HG03558 (cell line): ENCODE measurements at regions not wholly inside any gene's neighbourhood (a gene's known extent, or its start where the extent isn't known, plus 50 kb on each side); places are given as distances from the start of the nearest gene placed in this dataset.

Experiments used
- ATAC-seq: cut with Tn5 transposase; IDR thresholded peaks from one replicate; pipeline ENCODE4 v1.9.1; 2021; ENCODE audit warnings: moderate number of reproducible peaks; ENCODE audit not compliant: unreplicated experiment; ENCODE audit errors: extremely low read depth

- ATAC-seq: no peak
Measured at GRCh38 chr6:170106906-170107525, 183.9 kb downstream of the DLL1 start.

GRCh38 chr6:170102582-170103481, 188.0 kb downstream of the DLL1 start:
- no peak for ATAC-seq

- no peak for ATAC-seq
Measured at GRCh38 chr6:170102038-170102437, 188.8 kb downstream of the DLL1 start.

GRCh38 chr6:170101281-170102035, 189.4 kb downstream of the DLL1 start:
- ATAC-seq: no peak

DNA sequence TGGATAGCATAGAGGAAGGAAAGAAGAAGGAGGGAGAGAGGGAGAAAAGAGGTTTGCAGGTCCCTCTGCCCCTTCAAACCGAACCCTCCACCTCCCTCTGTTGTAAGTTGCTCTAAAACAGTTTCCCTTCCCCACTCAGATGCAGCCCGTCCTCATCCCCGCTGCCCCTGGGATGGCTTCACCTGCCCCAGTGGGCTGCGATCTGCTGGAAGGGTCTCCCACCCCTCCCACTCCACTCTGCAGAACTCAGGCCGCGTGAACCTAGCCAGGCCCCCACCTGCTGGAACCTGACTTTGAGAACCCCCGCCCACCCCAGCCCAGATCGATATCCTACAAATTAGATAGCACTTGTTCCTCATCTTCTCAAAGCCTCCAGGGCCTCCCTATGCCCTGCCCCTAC, 190.8 kb downstream of the DLL1 start:
- ATAC-seq: no peak

DNA sequence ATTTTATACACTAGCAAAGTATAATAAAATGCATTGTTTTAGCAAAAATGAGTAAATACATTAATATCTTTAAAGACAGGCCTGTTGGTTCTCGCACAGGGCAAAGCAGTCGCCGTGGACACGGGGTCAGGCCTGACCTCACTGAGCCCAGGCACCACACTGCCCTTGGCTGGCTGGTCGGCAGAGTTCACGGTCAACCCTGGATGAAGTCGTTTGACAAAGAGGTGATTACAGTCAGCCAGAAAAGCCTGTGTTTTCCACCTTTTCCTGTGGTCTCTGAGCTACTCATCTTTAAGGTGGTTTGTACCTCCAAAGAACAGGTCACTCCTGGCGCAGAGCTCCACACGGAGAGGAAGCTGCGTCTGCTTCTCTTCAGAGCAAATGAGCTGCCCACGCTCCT, 191.5 kb downstream of the DLL1 start:
- ATAC-seq: no peak

DNA sequence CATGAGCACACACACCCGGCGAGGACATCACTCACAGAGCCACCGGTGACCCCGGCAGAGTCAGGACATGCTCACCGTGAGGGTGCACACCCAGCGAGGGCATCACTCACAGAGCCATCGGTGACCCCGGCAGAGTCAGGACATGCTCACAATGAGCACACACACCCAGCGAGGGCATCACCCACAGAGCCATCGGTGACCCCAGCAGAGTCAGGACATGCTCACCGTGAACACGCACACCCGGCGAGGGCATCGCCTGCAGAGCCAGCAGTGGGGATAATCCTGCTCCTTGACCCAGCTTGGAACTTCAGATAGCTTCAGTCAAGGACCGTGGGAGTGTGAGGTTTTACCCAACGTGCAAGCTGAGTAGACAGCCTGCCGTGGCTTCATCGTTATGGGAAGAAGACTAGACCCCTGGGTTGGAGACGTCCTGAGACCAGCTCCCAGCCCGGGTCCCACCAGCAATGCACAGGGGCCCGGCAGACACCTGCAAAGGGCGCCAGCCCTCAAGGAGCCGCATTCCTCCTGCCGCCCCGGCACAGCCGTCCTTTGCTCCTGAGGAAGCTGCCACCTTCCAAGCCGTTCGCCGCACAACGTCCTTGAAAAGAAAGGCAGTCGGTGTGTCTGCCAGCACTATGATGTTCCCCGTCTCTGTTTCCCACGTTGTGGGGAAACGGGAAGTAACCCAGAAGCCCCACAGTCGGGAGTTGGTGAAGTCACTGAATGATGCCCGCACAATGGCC, 192.3 kb downstream of the DLL1 start:
- no peak for ATAC-seq

GRCh38 chr6:170097505-170098427, 193.1 kb downstream of the DLL1 start:
- no peak for ATAC-seq

GRCh38 chr6:170096803-170097504, 193.9 kb downstream of the DLL1 start:
- ATAC-seq: no peak

- ATAC-seq: no peak
Measured at GRCh38 chr6:170096191-170096802, 194.6 kb downstream of the DLL1 start.

GRCh38 chr6:170095273-170095981, 195.5 kb downstream of the DLL1 start:
- no peak for ATAC-seq

DNA sequence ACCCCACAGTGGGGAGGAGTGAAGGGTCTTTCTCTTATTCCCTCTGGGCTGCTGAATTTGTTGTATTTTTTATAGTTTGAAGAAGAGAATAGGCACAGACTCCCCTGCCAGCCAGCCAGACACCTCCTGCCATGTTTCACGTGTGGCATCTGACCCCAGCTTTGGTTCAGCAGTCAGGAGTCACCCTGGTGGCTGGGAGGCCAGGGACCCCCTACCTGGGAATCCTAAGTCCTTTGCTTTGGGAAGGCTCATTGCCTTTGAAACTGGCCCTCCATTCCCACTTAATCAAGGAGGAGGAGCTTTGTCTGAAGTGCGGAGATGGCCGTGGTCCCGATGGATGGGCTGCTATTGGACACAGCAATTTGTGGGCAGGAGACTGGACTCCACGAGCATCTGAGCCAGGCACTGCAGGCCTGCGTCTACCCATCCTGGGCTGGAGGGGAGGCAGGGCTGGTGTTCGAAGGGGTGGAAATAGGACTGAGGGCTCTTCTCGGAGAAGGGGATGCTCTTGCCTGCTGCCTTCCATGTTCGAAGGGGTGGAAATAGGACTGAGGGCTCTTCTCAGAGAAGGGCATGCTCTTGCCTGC, 196.1 kb downstream of the DLL1 start:
- ATAC-seq: no peak

- no peak for ATAC-seq
Measured at GRCh38 chr6:170093658-170094596, 197.0 kb downstream of the DLL1 start.

DNA sequence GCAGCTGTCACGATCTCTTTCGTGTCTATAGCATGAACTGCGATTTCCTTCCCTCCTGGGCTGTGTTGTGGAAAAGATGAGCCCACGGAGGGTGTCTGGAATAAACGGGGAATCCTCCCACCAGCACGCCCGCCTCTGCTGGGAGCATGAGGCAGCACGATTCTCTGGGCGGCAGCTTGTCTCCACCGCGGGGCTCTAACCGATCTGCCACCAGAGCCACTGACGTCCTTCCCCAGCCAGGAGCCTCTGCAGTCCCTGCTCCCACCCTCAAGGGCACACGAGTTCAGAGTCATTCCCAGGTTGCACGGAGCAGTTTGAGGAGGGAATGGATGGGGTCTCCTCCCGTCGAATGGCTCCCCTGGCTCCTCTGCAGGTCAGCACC, 197.6 kb downstream of the DLL1 start:
- no peak for ATAC-seq

DNA sequence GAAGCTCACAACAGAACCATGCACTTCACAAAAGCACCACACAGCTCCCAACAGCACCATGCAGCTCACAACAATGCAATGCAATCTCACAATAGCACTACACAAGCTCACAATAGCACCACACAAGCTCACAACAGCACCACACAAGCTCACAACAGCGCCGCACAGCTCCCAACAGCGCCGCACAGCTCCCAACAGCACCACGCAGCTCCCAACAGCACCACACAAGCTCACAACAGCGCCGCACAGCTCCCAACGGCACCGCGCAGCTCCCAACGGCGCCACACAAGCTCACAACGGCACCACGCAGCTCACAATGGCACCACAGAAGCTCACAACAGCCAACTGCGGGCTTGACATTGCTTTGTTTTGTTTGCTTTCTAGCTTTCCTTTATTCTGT, 198.1 kb downstream of the DLL1 start:
- ATAC-seq: no peak
